GM23338 (cell line): ENCODE measurements at regions not wholly inside any gene's neighbourhood (a gene's known extent, or its start where the extent isn't known, plus 50 kb on each side); places are given as distances from the start of the nearest gene placed in this dataset.

ENCODE experiments used
- ATAC-seq: fragments of 200-7000 bp; cut with Tn5 transposase; 3 replicates; pipeline ENCODE4 v1.9.1; 2020
- DNase-seq: peaks from one replicate; pipeline ENCODE4 v3.0.0-alpha.2; 2015; ENCODE audit warnings: low spot score
- H2AFZ ChIP-seq: fragments of 200-600 bp; sonication (generic); 2 replicates; pipeline ENCODE4 v1.8.0; 2016; ENCODE audit warnings: antibody characterized with exemption, mild to moderate bottlenecking, moderate library complexity
- H3F3A ChIP-seq: fragments of 200-600 bp; sonication (generic); replicated peaks from 2 replicates; pipeline ENCODE4 v1.8.0; 2017; ENCODE audit warnings: antibody characterized with exemption, mixed run types, low read depth
- H3K27ac ChIP-seq: fragments of 200-600 bp; sonication (generic); 2 replicates; pipeline ENCODE4 v1.6.1; 2016; ENCODE audit warnings: low read depth
- H3K27me3 ChIP-seq: fragments of 200-600 bp; sonication (generic); 2 replicates; pipeline ENCODE4 v1.8.0; 2016; ENCODE audit warnings: mild to moderate bottlenecking, mixed run types, moderate library complexity; ENCODE audit not compliant: insufficient read depth
- H3K36me3 ChIP-seq: fragments of 200-600 bp; sonication (generic); 2 replicates; pipeline ENCODE4 v1.8.0; 2016; ENCODE audit warnings: mild to moderate bottlenecking; ENCODE audit not compliant: insufficient read depth
- H3K4me1 ChIP-seq: fragments of 200-600 bp; sonication (generic); 2 replicates; pipeline ENCODE4 v1.8.0; 2016; ENCODE audit warnings: mild to moderate bottlenecking, moderate library complexity; ENCODE audit not compliant: insufficient read depth
- H3K4me2 ChIP-seq: fragments of 200-600 bp; sonication (generic); 2 replicates; pipeline ENCODE4 v1.7.1; 2017; ENCODE audit warnings: mixed run types
- H3K4me3 ChIP-seq: fragments of 200-600 bp; sonication (generic); 2 replicates; pipeline ENCODE4 v1.6.1; 2016; ENCODE audit warnings: mixed run types
- H3K79me2 ChIP-seq: fragments of 200-600 bp; sonication (generic); replicated peaks from 2 replicates; pipeline ENCODE4 v1.8.0; 2017; ENCODE audit warnings: mild to moderate bottlenecking; ENCODE audit not compliant: insufficient read depth
- H3K9me2 ChIP-seq: fragments of 200-600 bp; sonication (generic); 2 replicates; pipeline ENCODE4 v1.8.0; 2017; ENCODE audit not compliant: insufficient read depth
- H4K20me1 ChIP-seq: fragments of 200-600 bp; sonication (generic); replicated peaks from 2 replicates; pipeline ENCODE4 v1.8.0; 2017; ENCODE audit warnings: mild to moderate bottlenecking; ENCODE audit not compliant: insufficient read depth
- H3K27ac Mint-ChIP-seq: 2 replicates; pipeline ENCODE4 v1.8.0; 2020; ENCODE audit warnings: inconsistent platforms, mild to moderate bottlenecking, moderate library complexity, mixed read lengths
- H3K27me3 Mint-ChIP-seq: 3 replicates; pipeline ENCODE4 v1.8.0; 2022; ENCODE audit warnings: low read depth, mild to moderate bottlenecking, moderate library complexity, mixed read lengths, inconsistent platforms; ENCODE audit not compliant: insufficient read depth, poor library complexity
- H3K36me3 Mint-ChIP-seq: 3 replicates; pipeline ENCODE4 v1.8.0; 2021; ENCODE audit warnings: low read depth, mild to moderate bottlenecking, inconsistent platforms, moderate library complexity, mixed read lengths
- H3K4me1 Mint-ChIP-seq: 3 replicates; pipeline ENCODE4 v1.8.0; 2020; ENCODE audit warnings: mild to moderate bottlenecking, inconsistent platforms, mixed read lengths
- H3K4me3 Mint-ChIP-seq: 3 replicates; pipeline ENCODE4 v1.8.0; 2021; ENCODE audit warnings: moderate library complexity, mild to moderate bottlenecking, inconsistent platforms, mixed read lengths
- H3K9me3 Mint-ChIP-seq: 3 replicates; pipeline ENCODE4 v1.8.0; 2020; ENCODE audit warnings: moderate library complexity, mild to moderate bottlenecking, inconsistent platforms, mixed read lengths
- CREB1 ChIP-seq: fragments of 250-450 bp; sonication (Bioruptor Pico); IDR thresholded peaks from 2 replicates; pipeline ENCODE4 v1.5.0; 2020; ENCODE audit warnings: low read depth, mild to moderate bottlenecking, moderate library complexity
- ETS1 ChIP-seq: IDR thresholded peaks from 2 replicates; pipeline ENCODE4 v1.6.1; 2016; ENCODE audit warnings: antibody characterized with exemption
- EZH2 ChIP-seq: fragments of 200-600 bp; sonication (generic); IDR thresholded peaks from one replicate; pipeline ENCODE4 v1.8.0; 2017; ENCODE audit warnings: antibody characterized with exemption, mild to moderate bottlenecking, low read depth; ENCODE audit not compliant: unreplicated experiment
- EZH2phosphoT487 ChIP-seq: fragments of 200-600 bp; sonication (generic); IDR thresholded peaks from one replicate; pipeline ENCODE4 v1.8.1; 2018; ENCODE audit warnings: antibody characterized with exemption; ENCODE audit not compliant: unreplicated experiment
- JUNB ChIP-seq: IDR thresholded peaks from one replicate; pipeline ENCODE4 v1.6.1; 2016; ENCODE audit warnings: antibody characterized with exemption; ENCODE audit not compliant: unreplicated experiment
- NANOG ChIP-seq: IDR thresholded peaks from 2 replicates; pipeline ENCODE4 v1.6.1; 2016; ENCODE audit warnings: antibody characterized with exemption, borderline replicate concordance
- POLR2AphosphoS5 ChIP-seq: IDR thresholded peaks from 2 replicates; pipeline ENCODE4 v1.6.1; 2016; ENCODE audit warnings: antibody characterized with exemption, low read depth
- REST ChIP-seq: IDR thresholded peaks from one replicate; pipeline ENCODE4 v1.6.1; 2018; ENCODE audit warnings: antibody characterized with exemption; ENCODE audit not compliant: unreplicated experiment
- ZNF114 ChIP-seq: fragments of 250-450 bp; sonication (Bioruptor Pico); IDR thresholded peaks from 2 replicates; pipeline ENCODE4 v1.5.0; 2020; ENCODE audit warnings: mild to moderate bottlenecking, moderate library complexity
- ZNF331 ChIP-seq: fragments of 250-450 bp; sonication (Bioruptor Pico); IDR thresholded peaks from 2 replicates; pipeline ENCODE4 v1.5.0; 2020; ENCODE audit warnings: low read depth, mild to moderate bottlenecking, moderate library complexity
- TF ChIP-seq, protein P1 (sequence below): fragments of 250-450 bp; sonication (Bioruptor Pico); IDR thresholded peaks from 2 replicates; pipeline ENCODE4 v1.5.0; 2020; ENCODE audit warnings: mild to moderate bottlenecking, moderate library complexity
- TF ChIP-seq, protein P2 (sequence below), 2 experiments: fragments of 200-600 bp in 1 of 2; sonication (generic) in 1 of 2; conservative IDR thresholded peaks; 2 replicates each; pipeline versions ENCODE4 v1.5.1 to v1.6.1; 2016 to 2017; ENCODE audit warnings: antibody characterized with exemption in 2 of 2, low read depth in 2 of 2, mild to moderate bottlenecking in 2 of 2, moderate library complexity in 1 of 2

- TF ChIP-seq, protein P1, sequence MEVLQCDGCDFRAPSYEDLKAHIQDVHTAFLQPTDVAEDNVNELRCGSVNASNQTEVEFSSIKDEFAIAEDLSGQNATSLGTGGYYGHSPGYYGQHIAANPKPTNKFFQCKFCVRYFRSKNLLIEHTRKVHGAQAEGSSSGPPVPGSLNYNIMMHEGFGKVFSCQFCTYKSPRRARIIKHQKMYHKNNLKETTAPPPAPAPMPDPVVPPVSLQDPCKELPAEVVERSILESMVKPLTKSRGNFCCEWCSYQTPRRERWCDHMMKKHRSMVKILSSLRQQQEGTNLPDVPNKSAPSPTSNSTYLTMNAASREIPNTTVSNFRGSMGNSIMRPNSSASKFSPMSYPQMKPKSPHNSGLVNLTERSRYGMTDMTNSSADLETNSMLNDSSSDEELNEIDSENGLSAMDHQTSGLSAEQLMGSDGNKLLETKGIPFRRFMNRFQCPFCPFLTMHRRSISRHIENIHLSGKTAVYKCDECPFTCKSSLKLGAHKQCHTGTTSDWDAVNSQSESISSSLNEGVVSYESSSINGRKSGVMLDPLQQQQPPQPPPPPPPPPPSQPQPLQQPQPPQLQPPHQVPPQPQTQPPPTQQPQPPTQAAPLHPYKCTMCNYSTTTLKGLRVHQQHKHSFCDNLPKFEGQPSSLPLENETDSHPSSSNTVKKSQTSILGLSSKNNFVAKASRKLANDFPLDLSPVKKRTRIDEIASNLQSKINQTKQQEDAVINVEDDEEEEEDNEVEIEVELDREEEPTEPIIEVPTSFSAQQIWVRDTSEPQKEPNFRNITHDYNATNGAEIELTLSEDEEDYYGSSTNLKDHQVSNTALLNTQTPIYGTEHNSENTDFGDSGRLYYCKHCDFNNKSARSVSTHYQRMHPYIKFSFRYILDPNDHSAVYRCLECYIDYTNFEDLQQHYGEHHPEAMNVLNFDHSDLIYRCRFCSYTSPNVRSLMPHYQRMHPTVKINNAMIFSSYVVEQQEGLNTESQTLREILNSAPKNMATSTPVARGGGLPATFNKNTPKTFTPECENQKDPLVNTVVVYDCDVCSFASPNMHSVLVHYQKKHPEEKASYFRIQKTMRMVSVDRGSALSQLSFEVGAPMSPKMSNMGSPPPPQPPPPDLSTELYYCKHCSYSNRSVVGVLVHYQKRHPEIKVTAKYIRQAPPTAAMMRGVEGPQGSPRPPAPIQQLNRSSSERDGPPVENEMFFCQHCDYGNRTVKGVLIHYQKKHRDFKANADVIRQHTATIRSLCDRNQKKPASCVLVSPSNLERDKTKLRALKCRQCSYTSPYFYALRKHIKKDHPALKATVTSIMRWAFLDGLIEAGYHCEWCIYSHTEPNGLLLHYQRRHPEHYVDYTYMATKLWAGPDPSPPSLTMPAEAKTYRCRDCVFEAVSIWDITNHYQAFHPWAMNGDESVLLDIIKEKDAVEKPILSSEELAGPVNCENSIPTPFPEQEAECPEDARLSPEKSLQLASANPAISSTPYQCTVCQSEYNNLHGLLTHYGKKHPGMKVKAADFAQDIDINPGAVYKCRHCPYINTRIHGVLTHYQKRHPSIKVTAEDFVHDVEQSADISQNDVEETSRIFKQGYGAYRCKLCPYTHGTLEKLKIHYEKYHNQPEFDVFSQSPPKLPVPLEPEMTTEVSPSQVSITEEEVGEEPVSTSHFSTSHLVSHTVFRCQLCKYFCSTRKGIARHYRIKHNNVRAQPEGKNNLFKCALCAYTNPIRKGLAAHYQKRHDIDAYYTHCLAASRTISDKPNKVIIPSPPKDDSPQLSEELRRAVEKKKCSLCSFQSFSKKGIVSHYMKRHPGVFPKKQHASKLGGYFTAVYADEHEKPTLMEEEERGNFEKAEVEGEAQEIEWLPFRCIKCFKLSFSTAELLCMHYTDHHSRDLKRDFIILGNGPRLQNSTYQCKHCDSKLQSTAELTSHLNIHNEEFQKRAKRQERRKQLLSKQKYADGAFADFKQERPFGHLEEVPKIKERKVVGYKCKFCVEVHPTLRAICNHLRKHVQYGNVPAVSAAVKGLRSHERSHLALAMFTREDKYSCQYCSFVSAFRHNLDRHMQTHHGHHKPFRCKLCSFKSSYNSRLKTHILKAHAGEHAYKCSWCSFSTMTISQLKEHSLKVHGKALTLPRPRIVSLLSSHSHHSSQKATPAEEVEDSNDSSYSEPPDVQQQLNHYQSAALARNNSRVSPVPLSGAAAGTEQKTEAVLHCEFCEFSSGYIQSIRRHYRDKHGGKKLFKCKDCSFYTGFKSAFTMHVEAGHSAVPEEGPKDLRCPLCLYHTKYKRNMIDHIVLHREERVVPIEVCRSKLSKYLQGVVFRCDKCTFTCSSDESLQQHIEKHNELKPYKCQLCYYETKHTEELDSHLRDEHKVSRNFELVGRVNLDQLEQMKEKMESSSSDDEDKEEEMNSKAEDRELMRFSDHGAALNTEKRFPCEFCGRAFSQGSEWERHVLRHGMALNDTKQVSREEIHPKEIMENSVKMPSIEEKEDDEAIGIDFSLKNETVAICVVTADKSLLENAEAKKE (CRISPR knock-in tag), result no peak
- no peak for TF ChIP-seq NANOG
- no peak for TF ChIP-seq EZH2phosphoT487
- TF ChIP-seq CREB1 (CRISPR knock-in tag), result no peak
- TF ChIP-seq ETS1, result no peak
- no peak for TF ChIP-seq EZH2
Observed at GRCh38 chr7:85529201-85529600, 342.3 kb upstream of the SEMA3D start (continued).

DNA sequence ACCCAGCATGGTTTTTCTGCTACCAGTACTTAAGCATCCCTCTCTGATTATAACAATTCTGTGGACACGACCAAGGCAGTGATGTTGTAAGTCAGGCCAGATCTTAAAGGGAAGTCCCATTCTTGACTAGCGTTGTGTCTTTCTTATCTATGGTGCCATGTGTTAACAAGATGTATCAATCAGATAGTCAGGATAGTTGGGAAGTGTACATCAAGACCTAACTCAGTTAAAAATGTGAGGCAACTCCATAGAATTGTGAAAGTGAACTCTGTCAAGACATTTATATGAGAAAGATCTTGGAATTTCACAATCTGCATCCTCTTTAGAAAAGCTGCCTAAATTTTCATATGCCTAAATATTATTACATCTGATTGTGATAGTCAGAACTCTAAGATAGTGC is 341.7 kb upstream of the SEMA3D start:
- Mint-ChIP-seq H3K27ac (no peak overlapping the region), H3K4me3 (no peak overlapping the region), H3K4me1 (no peaks in the 10 kb centered on the region), H3K9me3 (no peaks in the 10 kb centered on the region), H3K36me3 (no peaks in the 10 kb centered on the region), H3K27me3 (no peaks in the 10 kb centered on the region)
- DNase-seq (no peak), ATAC-seq (no peak)
- H2AFZ ChIP-seq, result no peak overlapping the region
- H3K4me3 ChIP-seq, result no peak overlapping the region
- no peaks in the 10 kb centered on the region for H3K27me3 ChIP-seq
- H3K4me1 ChIP-seq, result no peaks in the 10 kb centered on the region
- H3K27ac ChIP-seq, result no peak overlapping the region
- no peaks in the 10 kb centered on the region for H4K20me1 ChIP-seq
- no peaks in the 10 kb centered on the region for H3K79me2 ChIP-seq
- H3K4me2 ChIP-seq, result no peak overlapping the region
- no peaks in the 10 kb centered on the region for H3K9me2 ChIP-seq
- H3K36me3 ChIP-seq, result no peaks in the 10 kb centered on the region
- no peaks in the 10 kb centered on the region for H3F3A ChIP-seq
- TF ChIP-seq POLR2AphosphoS5, result no peak
- TF ChIP-seq EZH2, result no peak
- TF ChIP-seq REST, result no peak
- TF ChIP-seq EZH2phosphoT487, result no peak
- no peak for TF ChIP-seq ETS1
- no peak for TF ChIP-seq ZNF331 (CRISPR knock-in tag)
- TF ChIP-seq ZNF114, result no peak
- TF ChIP-seq NANOG, result no peak
- TF ChIP-seq, protein P2, sequence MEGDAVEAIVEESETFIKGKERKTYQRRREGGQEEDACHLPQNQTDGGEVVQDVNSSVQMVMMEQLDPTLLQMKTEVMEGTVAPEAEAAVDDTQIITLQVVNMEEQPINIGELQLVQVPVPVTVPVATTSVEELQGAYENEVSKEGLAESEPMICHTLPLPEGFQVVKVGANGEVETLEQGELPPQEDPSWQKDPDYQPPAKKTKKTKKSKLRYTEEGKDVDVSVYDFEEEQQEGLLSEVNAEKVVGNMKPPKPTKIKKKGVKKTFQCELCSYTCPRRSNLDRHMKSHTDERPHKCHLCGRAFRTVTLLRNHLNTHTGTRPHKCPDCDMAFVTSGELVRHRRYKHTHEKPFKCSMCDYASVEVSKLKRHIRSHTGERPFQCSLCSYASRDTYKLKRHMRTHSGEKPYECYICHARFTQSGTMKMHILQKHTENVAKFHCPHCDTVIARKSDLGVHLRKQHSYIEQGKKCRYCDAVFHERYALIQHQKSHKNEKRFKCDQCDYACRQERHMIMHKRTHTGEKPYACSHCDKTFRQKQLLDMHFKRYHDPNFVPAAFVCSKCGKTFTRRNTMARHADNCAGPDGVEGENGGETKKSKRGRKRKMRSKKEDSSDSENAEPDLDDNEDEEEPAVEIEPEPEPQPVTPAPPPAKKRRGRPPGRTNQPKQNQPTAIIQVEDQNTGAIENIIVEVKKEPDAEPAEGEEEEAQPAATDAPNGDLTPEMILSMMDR (conservative IDR thresholded peaks at IDR 0.05; ENCODE audit: low read depth in 2 of 2), result no peak
- no peak for TF ChIP-seq JUNB
